Sigmoid colon (tissue), 6 donors: ENCODE measurements at regions not wholly inside any gene's neighbourhood (a gene's known extent, or its start where the extent isn't known, plus 50 kb on each side); places are given as distances from the start of the nearest gene placed in this dataset.

Source experiments
- DNase-seq: peaks from one replicate; pipeline ENCODE4 v3.0.0-alpha.2; 2019
- H3K27ac ChIP-seq, 4 donors: fragments of 200-600 bp; sonication (generic); one replicate each; pipeline ENCODE4 v1.5.1; 2016 to 2019; ENCODE audit warnings: mild to moderate bottlenecking in 1 of 4
- H3K27me3 ChIP-seq, 3 donors: fragments of 200-600 bp; sonication (generic); one replicate each; pipeline ENCODE4 v1.5.1; 2019; ENCODE audit warnings: mild to moderate bottlenecking in 1 of 3
- H3K36me3 ChIP-seq, 4 donors: fragments of 200-600 bp; sonication (generic); one replicate each; pipeline ENCODE4 v1.5.1; 2016 to 2019
- H3K4me1 ChIP-seq, 4 donors: fragments of 200-600 bp; sonication (generic); one replicate each; pipeline ENCODE4 v1.5.1; 2017 to 2019
- H3K4me3 ChIP-seq, 4 donors: fragments of 200-600 bp; sonication (generic); one replicate each; pipeline ENCODE4 v1.5.1; 2017 to 2019; ENCODE audit warnings: mild to moderate bottlenecking in 2 of 4, moderate library complexity in 1 of 4
- H3K9me3 ChIP-seq, 4 donors: fragments of 200-600 bp in 3 of 4; sonication (generic) in 3 of 4; one replicate each; pipeline versions ENCODE4 v1.5.1 to v1.6.1; 2013 to 2019
- CTCF ChIP-seq, 4 experiments: fragments of 450-650 bp in 3 of 4; fragments of 200-600 bp in 1 of 4; IDR thresholded peaks; one replicate each; pipeline ENCODE4 v1.5.1; 2016 to 2019; ENCODE audit warnings: antibody characterized with exemption in 4 of 4, mild to moderate bottlenecking in 3 of 4, moderate library complexity in 2 of 4
- EP300 ChIP-seq, 4 donors: sonication (generic); formaldehyde crosslinking; IDR thresholded peaks; one replicate each; pipeline ENCODE4 v1.6.1; 2017; ENCODE audit warnings: antibody characterized with exemption in 4 of 4
- POLR2A ChIP-seq, 2 donors: fragments of 450-650 bp; IDR thresholded peaks; one replicate each; pipeline ENCODE4 v1.6.1; 2016; ENCODE audit warnings: antibody characterized with exemption in 2 of 2, mild to moderate bottlenecking in 2 of 2, moderate library complexity in 2 of 2
- POLR2AphosphoS5 ChIP-seq, 4 donors: sonication (generic); formaldehyde crosslinking; IDR thresholded peaks; one replicate each; pipeline ENCODE4 v1.6.1; 2017; ENCODE audit warnings: antibody characterized with exemption in 4 of 4
- WGBS, 2 donors: extraction: QIAGEN DNeasy Blood & Tissue Kit; methylation state at CpG; one replicate each; pipeline ENCODE4 v1.1.7; 2013; 5-methylcytosine and 5-hydroxymethylcytosine counted together
- intact Hi-C: fragments of 100-400 bp; cut with DNase I; formaldehyde crosslinking; loops from one replicate; pipeline ENCODE4 v1.15.1; 2023
- donor health status: healthy with polysubstance abuse.
- donor health status: healthy.

DNA sequence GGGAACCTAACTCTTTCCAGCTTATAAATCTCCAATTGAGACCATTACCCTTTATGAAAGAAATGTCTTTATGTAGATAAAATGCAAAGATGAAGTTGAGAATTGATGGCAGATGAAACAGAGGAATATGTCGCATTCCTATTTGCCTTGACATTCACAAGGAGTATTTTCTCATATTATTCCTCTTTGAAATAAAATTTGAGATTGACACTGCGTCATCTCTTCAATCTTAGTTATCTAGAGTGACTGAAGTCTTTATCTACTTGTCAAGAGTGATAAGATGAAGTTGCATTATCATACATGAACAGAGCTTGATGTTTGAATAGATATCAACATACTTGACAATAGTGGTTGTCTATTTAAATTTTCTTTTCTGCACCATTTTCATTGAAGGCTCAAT lies 574.4 kb upstream of the SOX9 start:
- TF ChIP-seq CTCF (IDR thresholded peaks at IDR 0.05) (no peak), POLR2A (IDR thresholded peaks at IDR 0.05) (no peak), POLR2AphosphoS5 (IDR thresholded peaks at IDR 0.05) (no peak), EP300 (IDR thresholded peaks at IDR 0.05) (no peak)
- no peaks in the 10 kb centered on the region for H3K36me3 ChIP-seq
- no peak for DNase-seq
- no peaks in the 10 kb centered on the region for H3K27me3 ChIP-seq
- no peaks in the 10 kb centered on the region for H3K9me3 ChIP-seq
- intact Hi-C loops = no loop called here
- H3K4me3 ChIP-seq = no peak overlapping the region
- WGBS, 2 donors = 71 to 72% methylated on average over 2 of the region's 2 CpGs
- H3K4me1 ChIP-seq = no peaks in the 10 kb centered on the region
- H3K27ac ChIP-seq = no peak overlapping the region

GRCh38 chr17:71547904-71548303 lies 572.9 kb upstream of the SOX9 start:
- Histone ChIP-seq H3K27ac (no peak overlapping the region), H3K27me3 (no peaks in the 10 kb centered on the region), H3K36me3 (no peaks in the 10 kb centered on the region), H3K9me3 (no peaks in the 10 kb centered on the region), H3K4me3 (no peak overlapping the region), H3K4me1 (no peaks in the 10 kb centered on the region)
- intact Hi-C loops = no loop called here
- TF ChIP-seq POLR2A (IDR thresholded peaks at IDR 0.05) (no peak), POLR2AphosphoS5 (IDR thresholded peaks at IDR 0.05) (no peak), CTCF (IDR thresholded peaks at IDR 0.05) (no peak)
- no peak for DNase-seq

- Histone ChIP-seq H3K4me3 (no peak overlapping the region), H3K27ac (no peak overlapping the region), H3K9me3 (no peaks in the 10 kb centered on the region), H3K4me1 (no peaks in the 10 kb centered on the region), H3K36me3 (no peaks in the 10 kb centered on the region), H3K27me3 (no peaks in the 10 kb centered on the region)
- WGBS, 2 donors = 87 to 89% methylated on average over 5 of the region's 5 CpGs
- TF ChIP-seq POLR2AphosphoS5 (IDR thresholded peaks at IDR 0.05) (no peak), POLR2A (IDR thresholded peaks at IDR 0.05) (no peak), CTCF (IDR thresholded peaks at IDR 0.05) (no peak), EP300 (IDR thresholded peaks at IDR 0.05) (no peak)
- DNase-seq = no peak
- intact Hi-C loops = no loop called here
These were observed 572.2 kb upstream of the SOX9 start for GRCh38 chr17:71548540-71549190.

- no peak for DNase-seq
- Histone ChIP-seq H3K4me3 (no peak overlapping the region), H3K27me3 (no peaks in the 10 kb centered on the region), H3K9me3 (peaks cover 0 to 2% (median 0%) of the 10 kb centered on the region in 4 donors), H3K36me3 (no peaks in the 10 kb centered on the region), H3K4me1 (no peaks in the 10 kb centered on the region), H3K27ac (no peak overlapping the region)
- no peak for TF ChIP-seq CTCF (IDR thresholded peaks at IDR 0.05)
- no peak for TF ChIP-seq POLR2AphosphoS5 (IDR thresholded peaks at IDR 0.05)
- TF ChIP-seq EP300 (IDR thresholded peaks at IDR 0.05) = no peak
- TF ChIP-seq POLR2A (IDR thresholded peaks at IDR 0.05) = no peak
- 91 to 98% methylated on average over 2 of the region's 2 CpGs for WGBS, 2 donors
- intact Hi-C loops = no loop called here
These were observed 570.1 kb upstream of the SOX9 start for GRCh38 chr17:71550675-71551074.

DNA sequence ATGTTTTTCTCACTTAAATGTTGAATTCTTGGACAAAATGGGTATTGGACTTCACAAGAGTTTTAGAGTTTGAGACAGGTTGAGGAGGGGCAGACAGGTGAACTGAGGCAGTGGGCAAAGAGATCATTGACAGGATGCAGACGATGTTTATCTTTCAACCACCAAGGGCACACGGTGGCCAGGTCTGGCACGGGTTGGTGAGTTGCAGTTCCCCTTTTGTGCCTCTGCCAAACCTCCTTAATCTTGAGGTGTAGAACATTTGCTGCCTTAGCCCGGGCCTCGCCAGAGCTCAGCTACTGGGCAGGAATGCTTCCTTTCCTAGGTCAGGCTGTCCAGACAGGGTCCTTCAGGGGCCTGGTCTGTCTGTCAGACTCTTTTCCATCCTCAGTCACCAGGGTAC lies 567.4 kb upstream of the SOX9 start:
- no peaks in the 10 kb centered on the region for H3K27me3 ChIP-seq
- DNase-seq = no peak
- no peaks in the 10 kb centered on the region for H3K36me3 ChIP-seq
- H3K4me1 ChIP-seq = no peaks in the 10 kb centered on the region
- peaks cover 0 to 2% (median 0%) of the 10 kb centered on the region in 4 donors for H3K9me3 ChIP-seq
- no peak overlapping the region for H3K27ac ChIP-seq
- no peak overlapping the region for H3K4me3 ChIP-seq
- TF ChIP-seq EP300 (IDR thresholded peaks at IDR 0.05) (no peak), POLR2A (IDR thresholded peaks at IDR 0.05) (no peak), POLR2AphosphoS5 (IDR thresholded peaks at IDR 0.05) (no peak)
- WGBS, 2 donors = 77 to 82% methylated on average over 5 of the region's 5 CpGs
- intact Hi-C loops = no loop called here
